Gastroesophageal sphincter (tissue), 3 donors: ENCODE measurements at regions not wholly inside any gene's neighbourhood (a gene's known extent, or its start where the extent isn't known, plus 50 kb on each side); places are given as distances from the start of the nearest gene placed in this dataset.

Experiments
- CTCF ChIP-seq, 4 experiments: fragments of 200-600 bp in 2 of 4; fragments of 450-650 bp in 2 of 4; sonication (generic) in 1 of 4; IDR thresholded peaks; one replicate each; pipeline ENCODE4 v1.5.1; 2017 to 2019; ENCODE audit warnings: antibody characterized with exemption in 4 of 4, mild to moderate bottlenecking in 2 of 4, moderate library complexity in 2 of 4
- EP300 ChIP-seq: sonication (generic); formaldehyde crosslinking; IDR thresholded peaks from one replicate; pipeline ENCODE4 v1.6.1; 2017; ENCODE audit warnings: antibody characterized with exemption, mild to moderate bottlenecking
- POLR2A ChIP-seq, 2 donors: fragments of 450-650 bp; IDR thresholded peaks; one replicate each; pipeline ENCODE4 v1.6.1; 2017; ENCODE audit warnings: antibody characterized with exemption in 2 of 2, mild to moderate bottlenecking in 2 of 2, moderate library complexity in 1 of 2
- POLR2AphosphoS5 ChIP-seq: sonication (generic); formaldehyde crosslinking; IDR thresholded peaks from one replicate; pipeline ENCODE4 v1.6.1; 2017; ENCODE audit warnings: antibody characterized with exemption

- TF ChIP-seq CTCF (IDR thresholded peaks at IDR 0.05) = no peak
- no peak for TF ChIP-seq POLR2A (IDR thresholded peaks at IDR 0.05)
- no peak for TF ChIP-seq POLR2AphosphoS5
- TF ChIP-seq EP300 = no peak
These were observed 98.0 kb upstream of the SOX6 start for GRCh38 chr11:16454289-16454863.
